HepG2 (cell line): ENCODE measurements at regions not wholly inside any gene's neighbourhood (a gene's known extent, or its start where the extent isn't known, plus 50 kb on each side); places are given as distances from the start of the nearest gene placed in this dataset.

Experiments
- ATAC-seq: fragments of 200-7000 bp; cut with Tn5 transposase; 3 replicates; pipeline ENCODE4 v1.9.1; 2020; ENCODE audit warnings: mild to moderate bottlenecking, moderate library complexity
- BruUV-seq: library from RNA; stranded (reverse); fragments of 400-500 nt; replicated peaks from 2 replicates; lab custom pipeline; 2021; lab: Mats Ljungman, UMichigan
- CTCF ChIA-PET: fragments of 300-600 bp; formaldehyde crosslinking; extraction: SDS; loops from one replicate; lab custom pipeline; 2021; ENCODE audit warnings: low total read pairs, inconsistent platforms, low intra/inter-chr PET ratio; lab: Yijun Ruan, JAX
- POLR2A ChIA-PET: fragments of 350-600 bp; sonication (Branson Sonifier 250); formaldehyde crosslinking; loops from one replicate; lab custom pipeline; 2020; ENCODE audit warnings: antibody characterized with exemption, inconsistent platforms; lab: Yijun Ruan, JAX
- DNase-seq: peaks from one replicate; pipeline ENCODE4 v3.0.0-alpha.2; 2015; ENCODE audit warnings: low spot score
- FAIRE-seq: peaks from 3 replicates; lab custom pipeline; 2011; peaks lifted over from hg19 to GRCh38; lab: Jason Lieb, UNC
- H2AFZ ChIP-seq: one replicate; pipeline ENCODE4 v1.6.1; 2011; ENCODE audit warnings: low read length, inconsistent platforms
- H3K27ac ChIP-seq: fragments of 300-600 bp; 3 replicates; pipeline ENCODE4 v1.8.0; 2011; ENCODE audit warnings: mixed run types, mild to moderate bottlenecking, mixed read lengths, low read length, inconsistent platforms; ENCODE audit not compliant: insufficient read depth; ENCODE audit errors: extremely low read length
- H3K27me3 ChIP-seq, 2 experiments: fragments of 200-600 bp in 1 of 2; 2 replicates in 1 of 2; 3 replicates in 1 of 2; pipeline versions ENCODE4 v1.6.0 to v1.8.0; 2011; ENCODE audit warnings: low read length in 2 of 2, mild to moderate bottlenecking in 2 of 2, moderate library complexity in 2 of 2, inconsistent platforms in 1 of 2; ENCODE audit not compliant: insufficient read depth in 2 of 2, control insufficient read depth in 1 of 2
- H3K36me3 ChIP-seq, 2 experiments: fragments of 200-600 bp in 1 of 2; replicated peaks in 1 of 2; 2 replicates in 1 of 2; 3 replicates in 1 of 2; pipeline versions ENCODE4 v1.5.1 to v1.8.0; 2011; ENCODE audit warnings: low read length in 2 of 2, inconsistent platforms in 1 of 2; ENCODE audit not compliant: insufficient read depth in 2 of 2, control insufficient read depth in 1 of 2
- H3K4me1 ChIP-seq: 2 replicates; pipeline ENCODE4 v1.5.1; 2012; ENCODE audit warnings: low read length, inconsistent platforms; ENCODE audit not compliant: insufficient read depth
- H3K4me2 ChIP-seq: 2 replicates; pipeline ENCODE4 v1.6.0; 2011; ENCODE audit warnings: low read depth, low read length, inconsistent platforms
- H3K4me3 ChIP-seq, 3 experiments: fragments of 200-600 bp in 1 of 3; sonication (generic), shearing (Covaris generic) in 1 of 3; replicated peaks in 1 of 3; 2 replicates each; pipeline ENCODE4 v1.5.1; 2011 to 2016; ENCODE audit warnings: low read length in 3 of 3, inconsistent platforms in 2 of 3, low read depth in 2 of 3, mild to moderate bottlenecking in 2 of 3, control low read depth in 1 of 3, mixed read lengths in 1 of 3; ENCODE audit not compliant: insufficient read depth in 1 of 3
- H3K79me2 ChIP-seq: one replicate; pipeline ENCODE4 v1.6.1; 2011; ENCODE audit warnings: low read length, inconsistent platforms; ENCODE audit not compliant: insufficient read depth
- H3K9ac ChIP-seq: 2 replicates; pipeline ENCODE4 v1.6.0; 2011; ENCODE audit warnings: mild to moderate bottlenecking, low read depth, low read length, inconsistent platforms; ENCODE audit not compliant: insufficient read depth
- H3K9me3 ChIP-seq: 2 replicates; pipeline ENCODE4 v1.5.1; 2012; ENCODE audit warnings: mild to moderate bottlenecking, low read length
- H4K20me1 ChIP-seq: 2 replicates; pipeline ENCODE4 v1.6.0; 2011; ENCODE audit warnings: inconsistent platforms, mild to moderate bottlenecking, low read length, moderate library complexity; ENCODE audit not compliant: insufficient read depth
- FLYWCH1 ChIP-seq: sonication (generic); formaldehyde crosslinking; IDR thresholded peaks from 2 replicates; pipeline ENCODE4 v1.8.1; 2023; ENCODE audit warnings: mild to moderate bottlenecking, missing genetic modification reagents
- HNRNPH1 ChIP-seq: fragments of 200-400 bp; formaldehyde crosslinking; optimal IDR thresholded peaks from 2 replicates; pipeline ENCODE3; 2017; ENCODE audit warnings: mild to moderate bottlenecking, low read depth, low read length
- HNRNPL ChIP-seq: fragments of 200-400 bp; formaldehyde crosslinking; IDR thresholded peaks from 2 replicates; pipeline ENCODE4 v1.6.1; 2017; ENCODE audit warnings: mild to moderate bottlenecking, low read depth, low read length
- NPAS2 ChIP-seq: sonication (generic); formaldehyde crosslinking; IDR thresholded peaks from 2 replicates; pipeline ENCODE4 v1.8.0; 2022; ENCODE audit warnings: mild to moderate bottlenecking, missing genetic modification reagents, borderline replicate concordance
- NR2F6 ChIP-seq, 2 experiments: IDR thresholded peaks; 2 replicates each; pipeline ENCODE4 v1.6.1; 2016; ENCODE audit warnings: antibody characterized with exemption in 1 of 2, mild to moderate bottlenecking in 1 of 2
- PBX3 ChIP-seq: sonication (generic); formaldehyde crosslinking; IDR thresholded peaks from 2 replicates; pipeline ENCODE4 v1.8.1; 2023; ENCODE audit warnings: missing genetic modification reagents, inconsistent platforms, borderline replicate concordance
- U2AF2 ChIP-seq: fragments of 200-400 bp; formaldehyde crosslinking; IDR thresholded peaks from 2 replicates; pipeline ENCODE4 v1.6.1; 2017; ENCODE audit warnings: low read depth, mild to moderate bottlenecking, low read length
- ZNF335 ChIP-seq: sonication (generic); formaldehyde crosslinking; IDR thresholded peaks from 2 replicates; pipeline ENCODE4 v1.4.0; 2020; ENCODE audit warnings: missing genetic modification reagents
- ZNF430 ChIP-seq: sonication (generic); formaldehyde crosslinking; IDR thresholded peaks from 2 replicates; pipeline ENCODE4 v1.9.0; 2021; ENCODE audit warnings: mild to moderate bottlenecking, missing genetic modification reagents
- ZNF496 ChIP-seq: sonication (generic); formaldehyde crosslinking; IDR thresholded peaks from 2 replicates; pipeline ENCODE4 v1.8.1; 2023; ENCODE audit warnings: mild to moderate bottlenecking, moderate library complexity, missing genetic modification reagents; ENCODE audit not compliant: insufficient replicate concordance
- ZSCAN21 ChIP-seq: sonication (generic); formaldehyde crosslinking; IDR thresholded peaks from 2 replicates; pipeline ENCODE4 v1.8.0; 2022; ENCODE audit warnings: mild to moderate bottlenecking, missing genetic modification reagents, moderate library complexity, borderline replicate concordance
- in situ Hi-C: cut with HindIII; loops from 2 replicates; pipeline ENCODE4 v1.10.0; 2017; ENCODE audit warnings: low pct_unique_long_range_greater_than_20kb; ENCODE audit not compliant: extremely low pct_ligation_motif_present
- intact Hi-C: fragments of 100-400 bp; cut with micrococcal nuclease; formaldehyde crosslinking; loops from one replicate; pipeline ENCODE4 v1.10.0; 2022; ENCODE audit not compliant: unreplicated experiment
- TF ChIP-seq, protein P1 (sequence below): sonication (generic); formaldehyde crosslinking; IDR thresholded peaks from 2 replicates; pipeline ENCODE4 v1.4.0; 2020; ENCODE audit warnings: missing genetic modification reagents, mild to moderate bottlenecking, borderline replicate concordance

DNA sequence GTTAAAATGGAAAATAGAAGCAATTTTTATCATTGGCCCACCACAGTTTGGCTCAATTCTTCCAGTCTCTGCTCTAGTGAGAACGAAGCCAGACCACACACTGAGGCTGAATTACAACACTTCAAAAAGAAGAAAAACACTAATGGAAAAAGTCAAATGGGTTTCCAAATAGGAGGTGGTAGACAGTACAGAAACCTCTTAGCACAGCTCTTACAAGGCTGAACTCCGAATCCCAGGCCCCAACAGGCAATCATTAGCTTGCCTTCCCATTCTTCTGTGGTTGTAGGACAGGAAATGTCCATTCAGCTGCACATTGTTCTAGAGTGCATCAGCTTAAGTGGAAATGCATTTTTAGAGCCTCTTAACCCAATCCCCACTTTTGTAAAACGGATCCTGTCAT lies 115.1 kb upstream of the MEOX2 start (continued):
- TF ChIP-seq ZNF430 (CRISPR knock-in tag) = no peak
- no peak for TF ChIP-seq ZNF335 (CRISPR knock-in tag)
- TF ChIP-seq NPAS2 = no peak
- no peak for TF ChIP-seq HNRNPH1
- TF ChIP-seq U2AF2 = no peak
- no peak for TF ChIP-seq ZSCAN21 (CRISPR knock-in tag)
- TF ChIP-seq, protein P1, sequence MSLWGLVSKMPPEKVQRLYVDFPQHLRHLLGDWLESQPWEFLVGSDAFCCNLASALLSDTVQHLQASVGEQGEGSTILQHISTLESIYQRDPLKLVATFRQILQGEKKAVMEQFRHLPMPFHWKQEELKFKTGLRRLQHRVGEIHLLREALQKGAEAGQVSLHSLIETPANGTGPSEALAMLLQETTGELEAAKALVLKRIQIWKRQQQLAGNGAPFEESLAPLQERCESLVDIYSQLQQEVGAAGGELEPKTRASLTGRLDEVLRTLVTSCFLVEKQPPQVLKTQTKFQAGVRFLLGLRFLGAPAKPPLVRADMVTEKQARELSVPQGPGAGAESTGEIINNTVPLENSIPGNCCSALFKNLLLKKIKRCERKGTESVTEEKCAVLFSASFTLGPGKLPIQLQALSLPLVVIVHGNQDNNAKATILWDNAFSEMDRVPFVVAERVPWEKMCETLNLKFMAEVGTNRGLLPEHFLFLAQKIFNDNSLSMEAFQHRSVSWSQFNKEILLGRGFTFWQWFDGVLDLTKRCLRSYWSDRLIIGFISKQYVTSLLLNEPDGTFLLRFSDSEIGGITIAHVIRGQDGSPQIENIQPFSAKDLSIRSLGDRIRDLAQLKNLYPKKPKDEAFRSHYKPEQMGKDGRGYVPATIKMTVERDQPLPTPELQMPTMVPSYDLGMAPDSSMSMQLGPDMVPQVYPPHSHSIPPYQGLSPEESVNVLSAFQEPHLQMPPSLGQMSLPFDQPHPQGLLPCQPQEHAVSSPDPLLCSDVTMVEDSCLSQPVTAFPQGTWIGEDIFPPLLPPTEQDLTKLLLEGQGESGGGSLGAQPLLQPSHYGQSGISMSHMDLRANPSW (CRISPR knock-in tag) = no peak
- no peak for TF ChIP-seq ZNF496

DNA sequence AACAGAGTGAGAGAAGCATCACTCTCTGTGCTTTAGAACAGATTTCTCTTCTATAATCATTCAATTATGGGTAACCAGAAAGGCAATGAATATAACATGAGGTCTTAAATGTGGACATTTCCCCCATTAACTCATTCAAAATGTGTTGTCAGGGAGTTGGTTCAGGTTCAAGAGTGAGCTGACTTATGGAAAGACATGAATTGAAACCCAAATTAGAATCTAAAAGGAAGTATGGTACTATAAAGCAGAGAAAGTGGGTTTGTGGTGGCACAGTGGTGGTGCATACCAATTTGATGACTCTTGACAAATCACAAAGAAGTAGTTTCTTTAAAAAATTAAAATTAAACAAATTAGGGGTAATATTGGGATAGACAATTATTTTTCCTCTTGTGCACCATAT lies 114.6 kb upstream of the MEOX2 start:
- Histone ChIP-seq H3K4me2 (no peak overlapping the region), H4K20me1 (no peaks in the 10 kb centered on the region), H3K9me3 (peaks cover 49% of the 10 kb centered on the region), H2AFZ (no peak overlapping the region), H3K4me1 (no peaks in the 10 kb centered on the region), H3K27ac (no peak overlapping the region), H3K36me3 (no peaks in the 10 kb centered on the region), H3K79me2 (no peaks in the 10 kb centered on the region), H3K4me3 (no peak overlapping the region), H3K9ac (no peak overlapping the region), H3K27me3 (no peaks in the 10 kb centered on the region)
- intact Hi-C loops = no loop called here
- DNase-seq = no peak
- ChIA-PET POLR2A (no interaction called here), CTCF (no interaction called here)
- no TSS peak for BruUV-seq
- no peak for ATAC-seq
- no peak for FAIRE-seq
- in situ Hi-C loops = no loop called here
- no peak for TF ChIP-seq HNRNPL
- no peak for TF ChIP-seq NR2F6 (IDR thresholded peaks at IDR 0.05)
- no peak for TF ChIP-seq NR2F6 (CRISPR knock-in tag; IDR thresholded peaks at IDR 0.05)
- TF ChIP-seq FLYWCH1 (CRISPR knock-in tag) = no peak
- TF ChIP-seq PBX3 (CRISPR knock-in tag) = no peak
